Endodermal cell (in vitro differentiated cells): ENCODE measurements at regions not wholly inside any gene's neighbourhood (a gene's known extent, or its start where the extent isn't known, plus 50 kb on each side); places are given as distances from the start of the nearest gene placed in this dataset.

ENCODE experiments used
- DNase-seq: peaks from one replicate; pipeline ENCODE4 v3.0.0-alpha.2; 2017
- H3K27ac ChIP-seq: 2 replicates; pipeline ENCODE4 v1.5.1; 2013; ENCODE audit warnings: mild to moderate bottlenecking, low read depth, low read length, moderate library complexity
- H3K27me3 ChIP-seq: 2 replicates; pipeline ENCODE4 v1.6.1; 2013; ENCODE audit warnings: mild to moderate bottlenecking, low read length, moderate library complexity; ENCODE audit not compliant: insufficient read depth, control insufficient read depth, poor library complexity, severe bottlenecking
- H3K36me3 ChIP-seq: 2 replicates; pipeline ENCODE4 v1.7.0; 2013; ENCODE audit warnings: mild to moderate bottlenecking, low read length, moderate library complexity; ENCODE audit not compliant: control insufficient read depth, insufficient read depth
- H3K4me1 ChIP-seq: one replicate; pipeline ENCODE4 v1.7.0; 2013; ENCODE audit warnings: low read length; ENCODE audit not compliant: control insufficient read depth, insufficient read depth
- H3K4me3 ChIP-seq: 2 replicates; pipeline ENCODE4 v1.5.1; 2013; ENCODE audit warnings: mild to moderate bottlenecking, low read length, moderate library complexity
- H3K9ac ChIP-seq: 2 replicates; pipeline ENCODE4 v1.6.1; 2013; ENCODE audit warnings: mild to moderate bottlenecking, low read length, moderate library complexity; ENCODE audit not compliant: poor library complexity, severe bottlenecking; ENCODE audit errors: extremely low read depth
- H3K9me3 ChIP-seq: 2 replicates; pipeline ENCODE4 v1.6.1; 2013; ENCODE audit warnings: mild to moderate bottlenecking, low read length, moderate library complexity; ENCODE audit not compliant: control insufficient read depth
- H3K27ac Mint-ChIP-seq: 2 replicates; pipeline ENCODE4 v1.8.0; 2020; ENCODE audit warnings: mixed read lengths
- H3K27me3 Mint-ChIP-seq: 2 replicates; pipeline ENCODE4 v1.8.0; 2021; ENCODE audit warnings: mild to moderate bottlenecking, mixed read lengths; ENCODE audit not compliant: insufficient read depth
- H3K36me3 Mint-ChIP-seq: 2 replicates; pipeline ENCODE4 v1.8.0; 2020; ENCODE audit warnings: low read depth, mixed read lengths
- H3K4me1 Mint-ChIP-seq: 2 replicates; pipeline ENCODE4 v1.8.0; 2020; ENCODE audit warnings: mixed read lengths
- H3K4me3 Mint-ChIP-seq: 2 replicates; pipeline ENCODE4 v1.8.0; 2020; ENCODE audit warnings: mild to moderate bottlenecking, moderate library complexity, mixed read lengths
- H3K9me3 Mint-ChIP-seq: 2 replicates; pipeline ENCODE4 v1.8.0; 2020; ENCODE audit warnings: mild to moderate bottlenecking, mixed read lengths
- WGBS, 2 experiments: methylation state at CpG; one replicate each; pipeline versions ENCODE4 v1.1.5 to v1.1.7; 2013; ENCODE audit warnings: missing lambda C conversion rate in 2 of 2, mixed read lengths in 1 of 2; ENCODE audit not compliant: insufficient coverage in 1 of 2, insufficient read length in 1 of 2; 5-methylcytosine and 5-hydroxymethylcytosine counted together
- TF ChIP-seq, protein P1 (sequence below): fragments of 200-600 bp; sonication (generic); conservative IDR thresholded peaks from 2 replicates; pipeline ENCODE4 v1.5.0; 2021; ENCODE audit warnings: antibody characterized with exemption, mild to moderate bottlenecking

DNA sequence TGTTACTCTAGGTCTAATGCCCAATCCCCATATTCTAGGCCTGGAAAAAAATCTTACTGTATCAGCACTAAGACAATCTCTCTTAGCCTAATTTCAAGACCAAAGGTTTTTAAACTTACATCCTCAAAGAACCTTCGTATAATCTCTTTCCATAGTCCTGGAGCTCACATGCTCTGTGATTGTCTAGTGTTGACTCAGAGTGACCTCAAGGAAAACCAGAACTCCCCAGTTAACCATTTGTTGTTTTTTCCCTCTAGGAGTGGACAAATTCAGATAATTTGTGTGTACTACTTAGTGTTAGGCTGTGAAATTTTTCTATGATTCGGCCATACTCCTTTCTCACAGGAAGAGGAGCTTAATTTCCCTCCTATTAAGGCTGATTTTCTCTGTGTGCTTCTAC is 536.1 kb downstream of the SLC4A3 start:
- no peaks in the 10 kb centered on the region for H3K36me3 ChIP-seq
- H3K27ac ChIP-seq: no peak overlapping the region
- no peaks in the 10 kb centered on the region for H3K4me1 ChIP-seq
- no peaks in the 10 kb centered on the region for H3K27me3 ChIP-seq
- no peaks in the 10 kb centered on the region for H3K36me3 Mint-ChIP-seq
- H3K4me1 Mint-ChIP-seq: peaks cover 9% of the 10 kb centered on the region
- H3K27ac Mint-ChIP-seq: no peak overlapping the region
- no peak for DNase-seq
- TF ChIP-seq, protein P1, sequence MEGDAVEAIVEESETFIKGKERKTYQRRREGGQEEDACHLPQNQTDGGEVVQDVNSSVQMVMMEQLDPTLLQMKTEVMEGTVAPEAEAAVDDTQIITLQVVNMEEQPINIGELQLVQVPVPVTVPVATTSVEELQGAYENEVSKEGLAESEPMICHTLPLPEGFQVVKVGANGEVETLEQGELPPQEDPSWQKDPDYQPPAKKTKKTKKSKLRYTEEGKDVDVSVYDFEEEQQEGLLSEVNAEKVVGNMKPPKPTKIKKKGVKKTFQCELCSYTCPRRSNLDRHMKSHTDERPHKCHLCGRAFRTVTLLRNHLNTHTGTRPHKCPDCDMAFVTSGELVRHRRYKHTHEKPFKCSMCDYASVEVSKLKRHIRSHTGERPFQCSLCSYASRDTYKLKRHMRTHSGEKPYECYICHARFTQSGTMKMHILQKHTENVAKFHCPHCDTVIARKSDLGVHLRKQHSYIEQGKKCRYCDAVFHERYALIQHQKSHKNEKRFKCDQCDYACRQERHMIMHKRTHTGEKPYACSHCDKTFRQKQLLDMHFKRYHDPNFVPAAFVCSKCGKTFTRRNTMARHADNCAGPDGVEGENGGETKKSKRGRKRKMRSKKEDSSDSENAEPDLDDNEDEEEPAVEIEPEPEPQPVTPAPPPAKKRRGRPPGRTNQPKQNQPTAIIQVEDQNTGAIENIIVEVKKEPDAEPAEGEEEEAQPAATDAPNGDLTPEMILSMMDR: no peak
- H3K9me3 Mint-ChIP-seq: peaks cover 13% of the 10 kb centered on the region
- no peak overlapping the region for H3K9ac ChIP-seq
- 90 to 100% methylated on average over 1 to 2 of the region's 2 CpGs for WGBS, 2 experiments
- no peaks in the 10 kb centered on the region for H3K27me3 Mint-ChIP-seq
- H3K4me3 ChIP-seq: no peak overlapping the region
- peaks cover 8% of the 10 kb centered on the region for H3K9me3 ChIP-seq
- H3K4me3 Mint-ChIP-seq: no peak overlapping the region

DNA sequence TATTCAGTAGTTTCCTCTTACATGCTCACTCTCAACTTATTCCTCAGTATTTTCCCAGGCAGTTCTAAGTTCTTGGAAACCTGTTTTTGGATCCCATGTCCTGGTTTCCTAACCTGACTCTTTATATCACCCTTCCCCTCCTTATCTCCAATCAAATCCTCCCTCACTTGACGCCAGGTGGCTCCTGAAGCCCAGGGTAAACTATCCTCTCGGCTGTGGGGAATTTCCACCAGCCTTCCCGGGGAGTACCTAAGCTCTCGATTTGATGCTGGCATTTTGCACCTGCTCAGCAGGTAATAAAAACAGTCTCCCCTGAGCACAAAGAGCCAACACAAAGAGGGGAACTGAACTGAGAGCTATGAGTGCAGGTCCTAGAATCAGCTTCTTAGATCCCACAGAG is 538.0 kb downstream of the SLC4A3 start:
- no peak overlapping the region for H3K4me3 ChIP-seq
- H3K36me3 ChIP-seq: no peaks in the 10 kb centered on the region
- Mint-ChIP-seq H3K4me1 (peaks cover 9% of the 10 kb centered on the region), H3K27me3 (no peaks in the 10 kb centered on the region), H3K4me3 (no peak overlapping the region), H3K27ac (no peak overlapping the region), H3K36me3 (no peaks in the 10 kb centered on the region), H3K9me3 (peaks cover 6% of the 10 kb centered on the region)
- H3K4me1 ChIP-seq: no peaks in the 10 kb centered on the region
- no peak overlapping the region for H3K9ac ChIP-seq
- TF ChIP-seq, protein P1: peak; percentile 77
- H3K27ac ChIP-seq: no peak overlapping the region
- H3K27me3 ChIP-seq: no peaks in the 10 kb centered on the region
- peak; percentile 87 for DNase-seq
- peaks cover under 1% of the 10 kb centered on the region for H3K9me3 ChIP-seq
- 63 to 73% methylated on average over 2 to 4 of the region's 4 CpGs for WGBS, 2 experiments

- Mint-ChIP-seq H3K4me1 (peaks cover 9% of the 10 kb centered on the region), H3K9me3 (no peaks in the 10 kb centered on the region), H3K27me3 (no peaks in the 10 kb centered on the region), H3K27ac (no peak overlapping the region), H3K4me3 (no peak overlapping the region), H3K36me3 (no peaks in the 10 kb centered on the region)
- TF ChIP-seq, protein P1: no peak
- Histone ChIP-seq H3K9me3 (no peaks in the 10 kb centered on the region), H3K9ac (no peak overlapping the region), H3K4me1 (no peaks in the 10 kb centered on the region), H3K27me3 (no peaks in the 10 kb centered on the region), H3K36me3 (no peaks in the 10 kb centered on the region), H3K4me3 (no peak overlapping the region), H3K27ac (no peak overlapping the region)
- WGBS, 2 experiments: 92 to 100% methylated on average over 2 to 3 of the region's 3 CpGs
- DNase-seq: no peak
Measured at GRCh38 chr2:220166616-220167015, 539.2 kb downstream of the SLC4A3 start.
